HepG2 (cell line): ENCODE measurements at regions not wholly inside any gene's neighbourhood (a gene's known extent, or its start where the extent isn't known, plus 50 kb on each side); places are given as distances from the start of the nearest gene placed in this dataset.

Experiments used
- ATAC-seq: fragments of 200-7000 bp; cut with Tn5 transposase; 3 replicates; pipeline ENCODE4 v1.9.1; 2020; ENCODE audit warnings: mild to moderate bottlenecking, moderate library complexity
- BruUV-seq: library from RNA; stranded (reverse); fragments of 400-500 nt; replicated peaks from 2 replicates; lab custom pipeline; 2021; lab: Mats Ljungman, UMichigan
- CTCF ChIA-PET: fragments of 300-600 bp; formaldehyde crosslinking; extraction: SDS; loops from one replicate; lab custom pipeline; 2021; ENCODE audit warnings: low total read pairs, inconsistent platforms, low intra/inter-chr PET ratio; lab: Yijun Ruan, JAX
- POLR2A ChIA-PET: fragments of 350-600 bp; sonication (Branson Sonifier 250); formaldehyde crosslinking; loops from one replicate; lab custom pipeline; 2020; ENCODE audit warnings: antibody characterized with exemption, inconsistent platforms; lab: Yijun Ruan, JAX
- DNase-seq: peaks from one replicate; pipeline ENCODE4 v3.0.0-alpha.2; 2015; ENCODE audit warnings: low spot score
- FAIRE-seq: peaks from 3 replicates; lab custom pipeline; 2011; peaks lifted over from hg19 to GRCh38; lab: Jason Lieb, UNC
- H2AFZ ChIP-seq: one replicate; pipeline ENCODE4 v1.6.1; 2011; ENCODE audit warnings: low read length, inconsistent platforms
- H3K27ac ChIP-seq: fragments of 300-600 bp; 3 replicates; pipeline ENCODE4 v1.8.0; 2011; ENCODE audit warnings: mixed run types, mild to moderate bottlenecking, mixed read lengths, low read length, inconsistent platforms; ENCODE audit not compliant: insufficient read depth; ENCODE audit errors: extremely low read length
- H3K27me3 ChIP-seq, 2 experiments: fragments of 200-600 bp in 1 of 2; 2 replicates in 1 of 2; 3 replicates in 1 of 2; pipeline versions ENCODE4 v1.6.0 to v1.8.0; 2011; ENCODE audit warnings: low read length in 2 of 2, mild to moderate bottlenecking in 2 of 2, moderate library complexity in 2 of 2, inconsistent platforms in 1 of 2; ENCODE audit not compliant: insufficient read depth in 2 of 2, control insufficient read depth in 1 of 2
- H3K36me3 ChIP-seq, 2 experiments: fragments of 200-600 bp in 1 of 2; replicated peaks in 1 of 2; 2 replicates in 1 of 2; 3 replicates in 1 of 2; pipeline versions ENCODE4 v1.5.1 to v1.8.0; 2011; ENCODE audit warnings: low read length in 2 of 2, inconsistent platforms in 1 of 2; ENCODE audit not compliant: insufficient read depth in 2 of 2, control insufficient read depth in 1 of 2
- H3K4me1 ChIP-seq: 2 replicates; pipeline ENCODE4 v1.5.1; 2012; ENCODE audit warnings: low read length, inconsistent platforms; ENCODE audit not compliant: insufficient read depth
- H3K4me2 ChIP-seq: 2 replicates; pipeline ENCODE4 v1.6.0; 2011; ENCODE audit warnings: low read depth, low read length, inconsistent platforms
- H3K4me3 ChIP-seq, 3 experiments: fragments of 200-600 bp in 1 of 3; sonication (generic), shearing (Covaris generic) in 1 of 3; replicated peaks in 1 of 3; 2 replicates each; pipeline ENCODE4 v1.5.1; 2011 to 2016; ENCODE audit warnings: low read length in 3 of 3, inconsistent platforms in 2 of 3, low read depth in 2 of 3, mild to moderate bottlenecking in 2 of 3, control low read depth in 1 of 3, mixed read lengths in 1 of 3; ENCODE audit not compliant: insufficient read depth in 1 of 3
- H3K79me2 ChIP-seq: one replicate; pipeline ENCODE4 v1.6.1; 2011; ENCODE audit warnings: low read length, inconsistent platforms; ENCODE audit not compliant: insufficient read depth
- H3K9ac ChIP-seq: 2 replicates; pipeline ENCODE4 v1.6.0; 2011; ENCODE audit warnings: mild to moderate bottlenecking, low read depth, low read length, inconsistent platforms; ENCODE audit not compliant: insufficient read depth
- H3K9me3 ChIP-seq: 2 replicates; pipeline ENCODE4 v1.5.1; 2012; ENCODE audit warnings: mild to moderate bottlenecking, low read length
- H4K20me1 ChIP-seq: 2 replicates; pipeline ENCODE4 v1.6.0; 2011; ENCODE audit warnings: inconsistent platforms, mild to moderate bottlenecking, low read length, moderate library complexity; ENCODE audit not compliant: insufficient read depth
- AFF4 ChIP-seq: sonication (generic); formaldehyde crosslinking; IDR thresholded peaks from 2 replicates; pipeline ENCODE4 v1.4.0; 2020; ENCODE audit warnings: missing genetic modification reagents
- BCLAF1 ChIP-seq: fragments of 450-650 bp; IDR thresholded peaks from 2 replicates; pipeline ENCODE4 v1.6.1; 2017; ENCODE audit warnings: mild to moderate bottlenecking
- CREB1 ChIP-seq, 2 experiments: fragments of 450-650 bp in 1 of 2; IDR thresholded peaks; 2 replicates each; pipeline ENCODE4 v1.6.1; 2016 to 2017; ENCODE audit warnings: control low read depth in 1 of 2, mild to moderate bottlenecking in 1 of 2, missing compliant biosample characterization in 1 of 2, missing genetic modification characterization in 1 of 2
- HIVEP1 ChIP-seq: sonication (generic); formaldehyde crosslinking; IDR thresholded peaks from 2 replicates; pipeline ENCODE4 v1.4.0; 2020; ENCODE audit warnings: mild to moderate bottlenecking, missing genetic modification reagents
- HMGA1 ChIP-seq: sonication (generic); formaldehyde crosslinking; conservative IDR thresholded peaks from 2 replicates; pipeline ENCODE4 v1.4.0; 2020; ENCODE audit warnings: missing genetic modification reagents
- HNF4G ChIP-seq, 2 experiments: sonication (generic) in 1 of 2; formaldehyde crosslinking in 1 of 2; IDR thresholded peaks; 2 replicates each; pipeline versions ENCODE4 v1.4.0 to v1.6.1; 2011 to 2020; ENCODE audit warnings: borderline replicate concordance in 2 of 2, low read depth in 2 of 2, mild to moderate bottlenecking in 2 of 2, low read length in 1 of 2, missing genetic modification reagents in 1 of 2, moderate library complexity in 1 of 2
- HOXD1 ChIP-seq: sonication (generic); formaldehyde crosslinking; IDR thresholded peaks from 2 replicates; pipeline ENCODE4 v1.5.0; 2020; ENCODE audit warnings: missing genetic modification reagents
- NR2F1 ChIP-seq, 2 experiments: fragments of 450-650 bp in 1 of 2; formaldehyde crosslinking in 1 of 2; IDR thresholded peaks; 2 replicates each; pipeline versions ENCODE4 v1.5.0 to v1.6.1; 2016 to 2020; ENCODE audit warnings: mild to moderate bottlenecking in 1 of 2, missing compliant biosample characterization in 1 of 2, missing genetic modification reagents in 1 of 2, moderate library complexity in 1 of 2
- RORA ChIP-seq: sonication (generic); formaldehyde crosslinking; IDR thresholded peaks from 2 replicates; pipeline ENCODE4 v1.5.0; 2020; ENCODE audit warnings: mild to moderate bottlenecking, missing genetic modification reagents, moderate library complexity
- SETDB1 ChIP-seq: sonication (generic); formaldehyde crosslinking; IDR thresholded peaks from 2 replicates; pipeline ENCODE4 v1.5.1; 2020; ENCODE audit warnings: missing genetic modification reagents, mild to moderate bottlenecking, borderline replicate concordance
- TFDP2 ChIP-seq: sonication (generic); formaldehyde crosslinking; IDR thresholded peaks from 2 replicates; pipeline ENCODE4 v1.4.0; 2020; ENCODE audit warnings: missing genetic modification reagents
- ZFAT ChIP-seq: sonication (generic); formaldehyde crosslinking; conservative IDR thresholded peaks from 2 replicates; pipeline ENCODE4 v1.8.1; 2023; ENCODE audit warnings: missing genetic modification reagents, inconsistent platforms
- ZNF549 ChIP-seq: sonication (generic); formaldehyde crosslinking; IDR thresholded peaks from 2 replicates; pipeline ENCODE4 v1.5.0; 2020; ENCODE audit warnings: missing genetic modification reagents
- ZNF619 ChIP-seq: sonication (generic); formaldehyde crosslinking; IDR thresholded peaks from 2 replicates; pipeline ENCODE4 v1.4.0; 2020; ENCODE audit warnings: mild to moderate bottlenecking, missing genetic modification reagents
- WGBS: methylation state at CpG from one replicate; pipeline ENCODE4 v1.1.6; 2017; ENCODE audit warnings: low lambda C conversion rate; 5-methylcytosine and 5-hydroxymethylcytosine counted together
- in situ Hi-C: cut with HindIII; loops from 2 replicates; pipeline ENCODE4 v1.10.0; 2017; ENCODE audit warnings: low pct_unique_long_range_greater_than_20kb; ENCODE audit not compliant: extremely low pct_ligation_motif_present
- intact Hi-C: fragments of 100-400 bp; cut with micrococcal nuclease; formaldehyde crosslinking; loops from one replicate; pipeline ENCODE4 v1.10.0; 2022; ENCODE audit not compliant: unreplicated experiment

DNA sequence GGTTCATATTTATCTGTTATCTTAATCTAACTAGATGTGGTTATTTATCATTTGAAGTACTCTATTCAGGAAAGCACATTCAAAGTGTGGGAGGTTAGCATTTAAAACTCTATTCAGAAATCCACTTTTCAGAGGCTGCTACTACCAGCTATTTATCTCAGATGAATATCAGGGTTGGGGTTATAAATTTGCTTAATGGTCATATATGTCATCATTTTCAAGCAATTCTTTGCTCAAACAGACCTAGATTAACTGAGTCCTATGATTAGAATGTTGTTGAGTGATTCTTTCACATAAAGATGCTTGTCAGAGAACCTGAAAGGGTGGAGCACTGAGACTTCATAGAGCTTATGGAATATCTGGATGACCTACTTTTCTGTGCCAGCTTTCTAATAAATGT, 436.9 kb upstream of the TGFBR2 start (continued):
- TF ChIP-seq BCLAF1 (no peak), ZFAT (CRISPR knock-in tag) (no peak), ZNF619 (CRISPR knock-in tag) (no peak), TFDP2 (no peak), RORA (CRISPR knock-in tag) (no peak), HMGA1 (CRISPR knock-in tag) (no peak)

DNA sequence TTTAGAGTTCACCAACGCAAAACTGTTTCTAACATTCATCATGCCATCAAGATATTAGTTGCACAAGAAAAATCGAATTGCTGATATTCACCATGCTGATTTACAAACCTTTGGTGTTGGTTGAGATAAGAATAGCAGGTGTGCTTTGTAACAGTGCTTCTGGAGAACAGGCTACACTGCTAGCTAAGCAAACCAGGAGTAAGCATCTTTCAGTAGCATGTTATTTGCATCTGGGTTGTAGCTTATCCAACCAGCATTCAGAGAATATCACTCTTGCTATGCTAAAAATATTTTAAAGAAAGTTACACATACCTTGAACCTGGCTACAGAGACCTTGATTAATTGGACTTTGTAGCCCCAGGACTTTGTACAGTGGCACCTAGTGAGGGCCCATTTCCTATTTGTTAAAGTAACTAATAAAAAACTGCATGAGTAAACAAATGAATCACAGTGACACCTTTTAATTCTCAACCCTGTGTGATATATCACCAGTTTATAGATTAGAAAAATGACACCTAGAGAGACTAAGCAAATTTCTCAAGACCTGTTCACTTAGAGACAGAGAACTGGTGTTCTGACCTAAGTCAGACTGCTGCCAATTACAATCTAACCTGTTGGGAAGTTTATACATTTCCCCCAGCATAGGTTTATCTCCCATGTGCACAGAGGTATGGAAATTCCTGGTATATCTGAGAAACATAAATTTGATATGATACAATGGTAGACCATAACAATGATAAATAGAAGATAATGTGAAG, 435.5 kb upstream of the TGFBR2 start:
- Histone ChIP-seq H3K27ac (no peak overlapping the region), H3K4me1 (peaks cover 24% of the 10 kb centered on the region), H3K9me3 (no peaks in the 10 kb centered on the region), H3K79me2 (no peaks in the 10 kb centered on the region), H3K36me3 (no peaks in the 10 kb centered on the region), H3K4me3 (no peak overlapping the region), H2AFZ (no peak overlapping the region), H3K27me3 (no peaks in the 10 kb centered on the region), H3K9ac (no peak overlapping the region), H4K20me1 (no peaks in the 10 kb centered on the region), H3K4me2 (no peak overlapping the region)
- no TSS peak for BruUV-seq
- peak; percentile 21 for FAIRE-seq
- 3% methylated on average over 2 of the region's 2 CpGs for WGBS
- in situ Hi-C loops (no loop called here), intact Hi-C loops (no loop called here)
- ATAC-seq: peak; percentile 72
- ChIA-PET CTCF (no interaction called here), POLR2A (no interaction called here)
- peak; percentile 5 for DNase-seq
- TF ChIP-seq HIVEP1 (CRISPR knock-in tag) (no peak), HNF4G (IDR thresholded peaks at IDR 0.05; ENCODE audit: borderline replicate concordance, low read depth, low read length) (peak; percentile 58), HNF4G (CRISPR knock-in tag; IDR thresholded peaks at IDR 0.05; ENCODE audit: borderline replicate concordance, low read depth) (no peak; the same call in 1 of the 2 replicates), AFF4 (CRISPR knock-in tag) (no peak), SETDB1 (CRISPR knock-in tag) (no peak), ZNF549 (CRISPR knock-in tag) (no peak), CREB1 (IDR thresholded peaks at IDR 0.05) (no peak), CREB1 (CRISPR knock-in tag; IDR thresholded peaks at IDR 0.05) (0 out of 2 replicates have a peak, but pooled peaks have one; percentile 20), NR2F1 (CRISPR knock-in tag; IDR thresholded peaks at IDR 0.05) (no peak), HOXD1 (CRISPR knock-in tag) (no peak)
